Ectodermal cell (in vitro differentiated cells): ENCODE measurements at regions not wholly inside any gene's neighbourhood (a gene's known extent, or its start where the extent isn't known, plus 50 kb on each side); places are given as distances from the start of the nearest gene placed in this dataset.

Experiments used
- H3K27ac ChIP-seq: 2 replicates; pipeline ENCODE4 v1.7.0; 2013; ENCODE audit warnings: mild to moderate bottlenecking, low read depth, low read length; ENCODE audit not compliant: insufficient read depth, poor library complexity, severe bottlenecking
- H3K27me3 ChIP-seq: 2 replicates; pipeline ENCODE4 v1.7.0; 2013; ENCODE audit warnings: mild to moderate bottlenecking, low read length; ENCODE audit not compliant: insufficient read depth, control insufficient read depth, poor library complexity, severe bottlenecking
- H3K36me3 ChIP-seq: one replicate; pipeline ENCODE4 v1.7.0; 2013; ENCODE audit warnings: low read length; ENCODE audit not compliant: control insufficient read depth, insufficient read depth
- H3K4me1 ChIP-seq: one replicate; pipeline ENCODE4 v1.7.0; 2013; ENCODE audit warnings: low read length; ENCODE audit not compliant: control insufficient read depth, insufficient read depth
- H3K4me3 ChIP-seq: 2 replicates; pipeline ENCODE4 v1.7.0; 2013; ENCODE audit warnings: low read depth, low read length, control low read depth; ENCODE audit not compliant: insufficient read depth
- H3K9me3 ChIP-seq: 2 replicates; pipeline ENCODE4 v1.7.0; 2013; ENCODE audit warnings: mild to moderate bottlenecking, low read length, moderate library complexity; ENCODE audit not compliant: control insufficient read depth
- WGBS, 2 experiments: methylation state at CpG; one replicate each; pipeline ENCODE4 v1.1.7; 2013; ENCODE audit warnings: missing lambda C conversion rate in 2 of 2; 5-methylcytosine and 5-hydroxymethylcytosine counted together

DNA sequence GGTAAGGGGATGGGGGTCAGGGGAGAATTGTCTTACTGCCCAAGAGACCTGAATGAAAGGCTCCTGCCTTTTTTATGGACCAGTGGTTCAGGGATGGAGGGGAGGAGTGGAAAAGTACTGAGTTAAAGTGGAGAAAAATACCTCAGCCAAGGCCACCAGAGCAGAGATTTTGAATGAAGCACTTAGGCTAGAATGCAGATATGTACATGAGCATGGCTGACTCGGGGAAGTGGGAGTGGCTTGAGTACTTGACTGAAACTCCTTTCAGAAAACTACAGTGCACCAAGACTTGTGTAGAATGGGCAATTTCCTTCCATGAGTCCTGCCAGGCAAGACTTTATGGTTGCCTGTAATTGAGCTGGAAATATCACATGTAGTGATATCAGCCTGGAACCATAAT is 429.6 kb upstream of the LRRC7 start:
- Histone ChIP-seq H3K4me3 (no peak overlapping the region), H3K9me3 (peaks cover 3% of the 10 kb centered on the region), H3K27ac (no peak overlapping the region), H3K27me3 (no peaks in the 10 kb centered on the region), H3K36me3 (no peaks in the 10 kb centered on the region), H3K4me1 (no peaks in the 10 kb centered on the region)
- 87 to 89% methylated on average over 1 of the region's 1 CpG for WGBS, 2 experiments

DNA sequence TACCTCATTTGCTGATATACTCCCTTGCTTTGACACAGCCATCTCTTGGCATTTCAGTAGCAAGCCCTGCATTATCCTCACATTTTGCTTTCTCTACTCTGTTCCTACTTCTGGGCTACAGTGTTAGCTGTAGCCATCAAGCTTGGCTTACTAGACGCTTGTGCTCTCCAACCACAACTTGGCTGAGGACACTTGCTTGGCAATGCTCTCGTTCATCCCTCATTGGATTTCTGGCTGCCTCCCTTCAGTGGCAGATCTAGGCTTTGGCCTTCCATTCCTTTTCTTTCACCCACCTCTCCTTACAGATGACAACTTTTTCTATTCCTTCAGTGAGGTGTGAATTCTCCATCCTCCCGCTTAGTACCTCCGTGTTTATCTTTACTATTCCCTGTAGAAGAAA is 428.7 kb upstream of the LRRC7 start:
- Histone ChIP-seq H3K9me3 (peaks cover 3% of the 10 kb centered on the region), H3K4me3 (no peak overlapping the region), H3K27me3 (no peaks in the 10 kb centered on the region), H3K36me3 (no peaks in the 10 kb centered on the region), H3K27ac (no peak overlapping the region), H3K4me1 (no peaks in the 10 kb centered on the region)
- 97 to 98% methylated on average over 4 of the region's 4 CpGs for WGBS, 2 experiments

DNA sequence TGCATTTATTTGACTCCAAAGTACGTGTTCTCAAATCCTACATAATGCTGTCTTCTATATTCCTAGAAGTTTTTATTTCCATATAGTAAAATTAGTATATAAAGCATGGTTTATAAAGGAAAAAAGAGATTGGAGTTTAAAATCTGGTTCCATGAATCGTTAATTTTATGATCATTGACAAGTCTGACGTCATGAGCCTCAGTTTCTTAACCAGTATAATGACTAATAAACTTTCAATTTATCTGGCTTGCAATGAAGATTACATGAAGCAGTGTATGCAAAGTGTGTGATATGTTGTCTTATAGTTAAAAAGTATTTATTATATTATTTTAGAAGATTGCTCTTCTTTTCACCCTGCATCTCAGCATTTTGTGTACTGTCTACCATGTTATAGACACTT is 421.4 kb upstream of the LRRC7 start:
- Histone ChIP-seq H3K36me3 (no peaks in the 10 kb centered on the region), H3K4me3 (no peak overlapping the region), H3K27ac (no peak overlapping the region), H3K4me1 (no peaks in the 10 kb centered on the region), H3K27me3 (no peaks in the 10 kb centered on the region), H3K9me3 (no peaks in the 10 kb centered on the region)
- 90 to 100% methylated on average over 2 of the region's 3 CpGs for WGBS, 2 experiments

DNA sequence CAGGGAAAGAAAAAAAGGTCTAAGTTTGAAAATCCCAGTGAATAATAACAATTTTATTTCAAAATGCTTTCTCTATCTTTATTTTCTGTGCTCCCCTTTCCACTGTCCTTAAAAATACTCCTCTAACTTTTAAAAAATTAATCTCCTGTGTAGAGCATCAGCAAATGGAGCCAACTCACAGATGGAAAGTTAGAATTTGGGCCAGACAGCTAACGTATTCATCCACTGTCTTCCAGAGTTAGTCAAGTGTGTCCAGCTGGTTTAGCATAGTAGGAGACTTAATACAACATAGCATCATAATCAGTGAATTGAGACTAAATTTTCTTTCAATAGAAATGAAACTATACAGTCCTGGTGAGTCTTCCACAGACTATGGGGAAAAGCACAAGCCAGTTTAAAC is 419.0 kb upstream of the LRRC7 start:
- 92% methylated on average over 1 of the region's 1 CpG; no CpG with 5 or more reads in 1 of the 2 experiments for WGBS, 2 experiments
- Histone ChIP-seq H3K27ac (no peak overlapping the region), H3K4me3 (no peak overlapping the region), H3K27me3 (no peaks in the 10 kb centered on the region), H3K4me1 (no peaks in the 10 kb centered on the region), H3K36me3 (no peaks in the 10 kb centered on the region), H3K9me3 (no peaks in the 10 kb centered on the region)

DNA sequence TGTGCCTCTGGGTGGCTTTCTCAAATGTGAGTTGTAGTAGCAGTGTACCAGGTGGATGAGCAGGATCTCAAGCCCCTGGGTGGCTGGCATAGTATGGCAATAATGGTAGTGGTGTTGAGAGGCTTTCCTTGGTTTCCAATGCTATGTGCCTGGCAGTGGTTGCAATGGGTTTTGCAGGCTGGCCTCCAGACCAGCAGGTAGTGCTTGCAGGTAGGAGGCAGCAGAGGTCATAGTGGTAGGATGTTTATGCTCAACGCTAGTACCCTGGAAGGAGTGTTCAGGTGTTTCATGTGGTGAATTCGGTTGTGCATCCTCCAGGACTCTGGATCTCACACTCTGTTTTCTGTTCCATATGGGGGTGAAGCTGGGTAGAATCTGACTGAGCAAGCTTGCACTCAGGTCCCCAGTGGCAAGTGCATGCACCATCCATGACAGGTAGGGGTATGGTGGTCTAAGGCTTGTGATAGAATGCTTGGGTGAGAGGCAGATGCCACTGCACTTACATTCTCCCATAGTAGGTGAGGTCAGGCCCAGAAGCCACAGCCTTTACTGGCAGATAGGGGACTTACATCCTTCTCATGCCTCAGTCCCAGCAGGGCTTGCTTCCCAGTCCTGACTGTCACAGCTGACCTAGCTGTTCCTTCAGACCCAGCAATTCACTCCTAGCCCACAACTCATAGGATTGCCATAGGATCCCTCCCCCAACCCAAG is 410.5 kb upstream of the LRRC7 start:
- Histone ChIP-seq H3K27me3 (no peaks in the 10 kb centered on the region), H3K27ac (no peak overlapping the region), H3K4me1 (no peaks in the 10 kb centered on the region), H3K4me3 (no peak overlapping the region), H3K9me3 (no peaks in the 10 kb centered on the region), H3K36me3 (no peaks in the 10 kb centered on the region)
- WGBS, 2 experiments: 94 to 95% methylated on average over 2 of the region's 2 CpGs

DNA sequence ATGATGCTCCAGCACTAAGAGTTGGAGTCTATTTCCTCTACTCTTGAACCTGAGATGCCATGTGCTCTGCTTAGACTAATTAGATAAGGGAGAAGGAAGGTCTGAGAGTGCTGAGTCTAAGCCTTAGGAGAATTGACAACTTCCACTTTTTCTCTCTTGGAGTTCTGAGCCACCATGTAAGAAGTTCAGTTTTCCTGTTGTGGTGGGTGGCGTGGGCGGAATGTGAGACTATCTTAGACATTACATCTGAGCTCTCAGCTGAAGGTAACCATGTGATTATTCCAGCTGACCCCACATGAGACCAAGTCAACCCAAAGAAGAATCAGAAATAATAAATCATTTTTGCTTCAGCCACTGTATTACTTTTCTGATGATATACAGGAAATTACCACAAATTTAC is 404.5 kb upstream of the LRRC7 start:
- Histone ChIP-seq H3K36me3 (no peaks in the 10 kb centered on the region), H3K9me3 (no peaks in the 10 kb centered on the region), H3K4me1 (no peaks in the 10 kb centered on the region), H3K4me3 (no peak overlapping the region), H3K27me3 (no peaks in the 10 kb centered on the region), H3K27ac (no peak overlapping the region)
- 94% methylated on average over 2 of the region's 2 CpGs for WGBS, 2 experiments

DNA sequence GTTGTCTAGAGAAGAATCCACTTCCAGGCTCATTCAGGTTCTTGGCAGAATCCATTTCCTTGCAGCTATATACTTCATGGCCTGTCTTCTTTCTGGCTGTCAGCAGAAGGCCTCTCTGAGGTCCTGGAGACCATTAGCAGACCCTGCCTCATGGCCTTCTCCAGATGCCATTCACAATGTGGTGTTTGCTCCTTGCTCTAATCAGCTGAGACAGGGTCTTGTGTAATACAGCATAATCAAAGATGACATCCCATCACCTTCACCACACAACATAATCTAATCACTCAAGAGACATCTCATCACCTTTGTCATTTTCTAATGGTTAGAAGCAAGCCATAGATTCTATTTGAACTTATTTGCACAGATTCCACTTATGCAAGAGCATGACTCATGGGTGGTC is 403.9 kb upstream of the LRRC7 start:
- H3K36me3 ChIP-seq: no peaks in the 10 kb centered on the region
- no peaks in the 10 kb centered on the region for H3K4me1 ChIP-seq
- H3K27me3 ChIP-seq: no peaks in the 10 kb centered on the region
- no peak overlapping the region for H3K4me3 ChIP-seq
- H3K9me3 ChIP-seq: no peaks in the 10 kb centered on the region
- H3K27ac ChIP-seq: no peak overlapping the region

DNA sequence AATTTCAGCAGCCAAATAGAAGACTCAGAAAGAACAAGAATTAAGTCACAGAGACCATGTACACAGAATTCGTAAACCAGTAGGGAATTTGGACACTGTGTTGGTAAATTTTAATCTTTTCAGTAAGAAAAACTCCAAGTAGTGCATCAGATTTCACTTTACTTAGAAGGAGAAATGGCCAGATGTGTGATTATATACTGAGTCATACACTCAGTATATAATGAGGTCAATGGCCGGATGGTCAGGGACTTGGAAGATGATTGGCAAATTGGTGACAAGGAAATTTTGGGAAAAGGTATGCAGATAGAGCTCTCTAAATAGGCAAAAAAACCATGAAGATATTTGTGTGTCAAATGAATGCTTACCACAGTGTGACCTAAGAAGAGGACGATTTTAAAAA is 399.8 kb upstream of the LRRC7 start:
- WGBS, 2 experiments: 89 to 96% methylated on average over 3 of the region's 3 CpGs
- H3K36me3 ChIP-seq: peaks cover 4% of the 10 kb centered on the region
- H3K4me3 ChIP-seq: no peak overlapping the region
- H3K27ac ChIP-seq: no peak overlapping the region
- no peaks in the 10 kb centered on the region for H3K4me1 ChIP-seq
- H3K9me3 ChIP-seq: no peaks in the 10 kb centered on the region
- no peaks in the 10 kb centered on the region for H3K27me3 ChIP-seq

DNA sequence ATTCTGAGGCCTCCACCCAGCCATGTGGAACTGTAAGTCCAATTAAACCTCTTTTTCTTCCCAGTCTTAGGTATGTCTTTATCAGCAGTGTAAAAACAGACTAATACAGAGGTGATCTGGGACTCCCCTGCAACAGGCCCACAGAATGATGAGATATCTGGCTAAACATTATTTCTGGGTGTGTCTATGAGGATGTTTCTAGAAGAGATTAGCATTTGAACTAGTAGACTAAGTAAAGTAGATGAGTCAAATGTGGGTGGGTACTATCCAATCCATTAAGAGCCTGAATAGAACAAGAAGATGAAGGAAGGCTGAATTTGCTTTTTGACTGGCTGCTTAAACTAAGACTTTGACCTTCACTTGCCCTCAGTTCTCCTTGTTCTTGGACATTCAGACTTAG is 396.5 kb upstream of the LRRC7 start:
- no peaks in the 10 kb centered on the region for H3K4me1 ChIP-seq
- peaks cover 4% of the 10 kb centered on the region for H3K36me3 ChIP-seq
- H3K27ac ChIP-seq: no peak overlapping the region
- no peaks in the 10 kb centered on the region for H3K27me3 ChIP-seq
- no peaks in the 10 kb centered on the region for H3K9me3 ChIP-seq
- no peak overlapping the region for H3K4me3 ChIP-seq

DNA sequence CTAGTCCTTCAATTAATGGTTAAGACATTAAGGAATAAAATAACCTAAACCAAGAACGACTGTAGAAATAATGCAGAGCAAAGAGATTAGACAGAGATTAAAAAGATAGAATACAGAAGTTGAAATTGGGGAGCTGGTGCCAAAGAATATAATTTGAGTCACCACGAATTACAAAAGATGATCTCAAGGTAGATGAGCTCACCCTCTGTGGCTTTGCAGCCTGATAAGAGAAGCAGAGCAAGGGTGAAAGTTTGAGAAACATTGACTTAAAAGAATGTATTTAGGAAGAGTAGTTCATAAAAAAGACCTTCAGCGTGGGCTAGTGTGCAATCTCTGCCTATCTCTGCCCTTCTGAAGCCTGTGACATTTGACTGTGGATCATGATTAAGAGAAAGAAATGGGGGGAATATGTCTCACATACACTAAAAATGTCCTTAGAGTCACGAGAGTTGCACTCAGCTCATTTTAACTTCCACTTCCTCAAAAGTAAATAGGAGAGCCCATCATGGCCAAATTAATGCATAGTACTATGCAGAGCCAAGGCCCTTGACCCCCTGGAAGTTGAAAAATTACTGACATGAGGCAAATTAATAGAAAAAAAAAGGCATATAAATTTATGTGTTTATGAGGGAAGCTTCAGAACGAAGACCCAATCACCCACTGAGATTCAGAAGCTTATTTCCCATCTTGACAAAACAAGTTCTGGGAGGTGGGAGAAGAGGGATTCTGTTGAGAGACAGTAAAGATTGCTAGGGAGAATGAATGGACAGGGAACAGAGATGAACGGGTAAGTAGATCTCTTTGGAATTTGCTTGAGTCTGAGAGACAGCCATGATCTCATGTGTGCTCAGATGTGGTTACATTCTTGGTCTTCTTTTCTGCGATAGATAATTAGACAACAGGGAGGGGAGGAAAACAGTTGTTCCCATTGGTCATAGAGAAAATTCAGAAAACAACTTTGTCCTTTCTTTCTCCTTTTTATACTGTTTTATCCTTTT is 395.4 kb upstream of the LRRC7 start:
- Histone ChIP-seq H3K9me3 (no peaks in the 10 kb centered on the region), H3K4me1 (no peaks in the 10 kb centered on the region), H3K27ac (no peak overlapping the region), H3K36me3 (peaks cover 4% of the 10 kb centered on the region), H3K27me3 (no peaks in the 10 kb centered on the region), H3K4me3 (no peak overlapping the region)
- 91 to 93% methylated on average over 7 of the region's 7 CpGs for WGBS, 2 experiments
